Transverse colon (tissue), 4 donors: ENCODE measurements at regions not wholly inside any gene's neighbourhood (a gene's known extent, or its start where the extent isn't known, plus 50 kb on each side); places are given as distances from the start of the nearest gene placed in this dataset.

Experiments
- EP300 ChIP-seq: sonication (generic); formaldehyde crosslinking; IDR thresholded peaks from one replicate; pipeline ENCODE4 v1.6.1; 2017; ENCODE audit warnings: antibody characterized with exemption, low read depth
- POLR2A ChIP-seq: fragments of 450-650 bp; IDR thresholded peaks from one replicate; pipeline ENCODE4 v1.6.1; 2016; ENCODE audit warnings: antibody characterized with exemption, mild to moderate bottlenecking, moderate library complexity
- POLR2AphosphoS5 ChIP-seq, 3 donors: sonication (generic); formaldehyde crosslinking; IDR thresholded peaks; one replicate each; pipeline ENCODE4 v1.6.1; 2016; ENCODE audit warnings: antibody characterized with exemption in 3 of 3
- TF ChIP-seq, protein P1 (sequence below), 5 experiments: fragments of 200-600 bp in 3 of 5; fragments of 450-650 bp in 2 of 5; sonication (generic) in 3 of 5; IDR thresholded peaks; 1 replicate in 2 of 5; 2 replicates in 3 of 5; pipeline ENCODE4 v1.5.1; 2016 to 2017; ENCODE audit warnings: antibody characterized with exemption in 5 of 5, inconsistent platforms in 3 of 5, mild to moderate bottlenecking in 2 of 5, moderate library complexity in 1 of 5

GRCh38 chr20:40481743-40482458 is 207.1 kb downstream of the MAFB start:
- TF ChIP-seq, protein P1, sequence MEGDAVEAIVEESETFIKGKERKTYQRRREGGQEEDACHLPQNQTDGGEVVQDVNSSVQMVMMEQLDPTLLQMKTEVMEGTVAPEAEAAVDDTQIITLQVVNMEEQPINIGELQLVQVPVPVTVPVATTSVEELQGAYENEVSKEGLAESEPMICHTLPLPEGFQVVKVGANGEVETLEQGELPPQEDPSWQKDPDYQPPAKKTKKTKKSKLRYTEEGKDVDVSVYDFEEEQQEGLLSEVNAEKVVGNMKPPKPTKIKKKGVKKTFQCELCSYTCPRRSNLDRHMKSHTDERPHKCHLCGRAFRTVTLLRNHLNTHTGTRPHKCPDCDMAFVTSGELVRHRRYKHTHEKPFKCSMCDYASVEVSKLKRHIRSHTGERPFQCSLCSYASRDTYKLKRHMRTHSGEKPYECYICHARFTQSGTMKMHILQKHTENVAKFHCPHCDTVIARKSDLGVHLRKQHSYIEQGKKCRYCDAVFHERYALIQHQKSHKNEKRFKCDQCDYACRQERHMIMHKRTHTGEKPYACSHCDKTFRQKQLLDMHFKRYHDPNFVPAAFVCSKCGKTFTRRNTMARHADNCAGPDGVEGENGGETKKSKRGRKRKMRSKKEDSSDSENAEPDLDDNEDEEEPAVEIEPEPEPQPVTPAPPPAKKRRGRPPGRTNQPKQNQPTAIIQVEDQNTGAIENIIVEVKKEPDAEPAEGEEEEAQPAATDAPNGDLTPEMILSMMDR (IDR thresholded peaks at IDR 0.05), result no peak
- no peak for TF ChIP-seq POLR2A
- no peak for TF ChIP-seq EP300
- no peak for TF ChIP-seq POLR2AphosphoS5 (IDR thresholded peaks at IDR 0.05)
